Forelimb muscle (tissue), 1 donor: ENCODE measurements at regions not wholly inside any gene's neighbourhood (a gene's known extent, or its start where the extent isn't known, plus 50 kb on each side); places are given as distances from the start of the nearest gene placed in this dataset.
"Not testable (repeated sequence)": the region's sequence is repeated elsewhere in the genome, so short reads cannot be mapped to it uniquely, and the experiment has no call there.

Experiments
- DNase-seq: peaks from one replicate; pipeline ENCODE4 v3.0.0-alpha.2; 2013; ENCODE audit warnings: low read depth

- DNase-seq, result no peak
Observed at GRCh38 chr6:80637312-80637711, 530.8 kb downstream of the BCKDHB start.

- DNase-seq, result no peak
Observed at GRCh38 chr6:80636689-80637088, 530.2 kb downstream of the BCKDHB start.

GRCh38 chr6:80633412-80633811 lies 526.9 kb downstream of the BCKDHB start:
- no peak for DNase-seq

GRCh38 chr6:80625405-80625804 lies 518.9 kb downstream of the BCKDHB start:
- no peak for DNase-seq

GRCh38 chr6:80623066-80623815 lies 516.8 kb downstream of the BCKDHB start:
- DNase-seq, result no peak

- DNase-seq, result no peak
Observed at GRCh38 chr6:80622641-80623040, 516.2 kb downstream of the BCKDHB start.

GRCh38 chr6:80618953-80619352 lies 512.5 kb downstream of the BCKDHB start:
- no peak for DNase-seq

- DNase-seq, result no peak
Observed at GRCh38 chr6:80610846-80611245, 504.4 kb downstream of the BCKDHB start.

- DNase-seq, result no peak
Observed at GRCh38 chr6:80608881-80609280, 502.4 kb downstream of the BCKDHB start.

- DNase-seq, result no peak
Observed at GRCh38 chr6:80607811-80608391, 501.4 kb downstream of the BCKDHB start.

- DNase-seq, result no peak
Observed at GRCh38 chr6:80605165-80605989, 498.9 kb downstream of the BCKDHB start.

GRCh38 chr6:80603679-80604078 lies 497.2 kb downstream of the BCKDHB start:
- DNase-seq, result no peak

GRCh38 chr6:80594461-80594860 lies 488.0 kb downstream of the BCKDHB start:
- DNase-seq, result no peak

GRCh38 chr6:80592436-80592835 lies 486.0 kb downstream of the BCKDHB start:
- no peak for DNase-seq

GRCh38 chr6:80586242-80586641 lies 479.8 kb downstream of the BCKDHB start:
- no peak for DNase-seq

GRCh38 chr6:80579391-80580023 lies 473.0 kb downstream of the BCKDHB start:
- no peak for DNase-seq

- not testable (repeated sequence) for DNase-seq
Observed at GRCh38 chr6:80573320-80573719, 466.8 kb downstream of the BCKDHB start.

GRCh38 chr6:80566361-80566760 lies 459.9 kb downstream of the BCKDHB start:
- DNase-seq, result no peak

GRCh38 chr6:80553071-80553740 lies 446.7 kb downstream of the BCKDHB start:
- DNase-seq, result no peak

- no peak for DNase-seq
Observed at GRCh38 chr6:80550748-80551147, 444.3 kb downstream of the BCKDHB start.

- DNase-seq, result no peak
Observed at GRCh38 chr6:80550281-80550680, 443.8 kb downstream of the BCKDHB start.

GRCh38 chr6:80548532-80548931 lies 442.1 kb downstream of the BCKDHB start:
- peak; percentile 77 for DNase-seq
